H1 (cell line): ENCODE measurements at regions not wholly inside any gene's neighbourhood (a gene's known extent, or its start where the extent isn't known, plus 50 kb on each side); places are given as distances from the start of the nearest gene placed in this dataset.

Source experiments
- BACH1 ChIP-seq: IDR thresholded peaks from 2 replicates; pipeline ENCODE4 v1.6.1; 2012; ENCODE audit warnings: low read length, improper control_type of control experiment
- CTBP2 ChIP-seq: IDR thresholded peaks from 2 replicates; pipeline ENCODE4 v1.7.0; 2011; ENCODE audit warnings: borderline replicate concordance, mild to moderate bottlenecking, moderate library complexity, mixed read lengths, low read length; ENCODE audit not compliant: insufficient read depth, insufficient read length
- POLR2A ChIP-seq, 2 experiments: IDR thresholded peaks; 1 replicate in 1 of 2; 2 replicates in 1 of 2; pipeline ENCODE4 v1.6.1; 2011; ENCODE audit warnings: low read depth in 2 of 2, low read length in 2 of 2, mild to moderate bottlenecking in 2 of 2; ENCODE audit errors: control extremely low read depth in 1 of 2
- RBBP5 ChIP-seq: IDR thresholded peaks from 2 replicates; pipeline ENCODE4 v1.7.1; 2012; ENCODE audit warnings: low read depth, mild to moderate bottlenecking, inconsistent platforms, low read length, moderate library complexity, borderline replicate concordance
- TEAD4 ChIP-seq: IDR thresholded peaks from 2 replicates; pipeline ENCODE4 v1.6.1; 2012; ENCODE audit warnings: low read depth, low read length, inconsistent platforms, mixed read lengths
- TF ChIP-seq, protein P1 (sequence below): IDR thresholded peaks from 2 replicates; pipeline ENCODE4 v1.6.1; 2012; ENCODE audit warnings: inconsistent platforms
- TF ChIP-seq, protein P2 (sequence below): IDR thresholded peaks from 2 replicates; pipeline ENCODE4 v1.6.1; 2012; ENCODE audit warnings: low read length, inconsistent platforms

DNA sequence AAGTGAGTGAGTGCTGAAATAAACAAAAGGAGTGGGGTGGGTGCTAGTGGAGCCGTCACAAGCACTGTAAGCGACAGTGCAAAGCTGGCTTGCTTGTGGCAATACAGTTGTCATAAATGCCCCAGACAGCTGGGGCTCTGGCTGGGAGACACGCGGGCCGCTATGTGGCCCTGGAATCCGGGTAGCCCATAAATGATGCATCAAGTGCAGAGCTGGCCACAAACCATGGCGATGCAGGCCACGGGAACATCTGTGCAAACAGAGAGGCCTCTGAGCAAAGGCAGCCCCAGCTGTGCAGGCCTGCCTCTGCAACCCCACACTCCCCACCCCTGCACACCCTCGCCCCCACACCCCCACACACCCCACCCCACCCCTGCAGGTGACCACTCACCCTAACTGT, 349.2 kb upstream of the ID2 start (continued):
- TF ChIP-seq CTBP2 (no peak), BACH1 (no peak), RBBP5 (no peak), POLR2A (IDR thresholded peaks at IDR 0.05; ENCODE audit: control extremely low read depth in 1 of 2, low read depth in 2 of 2, low read length in 2 of 2) (no peak), TEAD4 (no peak)
- TF ChIP-seq, protein P1, sequence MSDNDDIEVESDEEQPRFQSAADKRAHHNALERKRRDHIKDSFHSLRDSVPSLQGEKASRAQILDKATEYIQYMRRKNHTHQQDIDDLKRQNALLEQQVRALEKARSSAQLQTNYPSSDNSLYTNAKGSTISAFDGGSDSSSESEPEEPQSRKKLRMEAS: no peak
- TF ChIP-seq, protein P2, sequence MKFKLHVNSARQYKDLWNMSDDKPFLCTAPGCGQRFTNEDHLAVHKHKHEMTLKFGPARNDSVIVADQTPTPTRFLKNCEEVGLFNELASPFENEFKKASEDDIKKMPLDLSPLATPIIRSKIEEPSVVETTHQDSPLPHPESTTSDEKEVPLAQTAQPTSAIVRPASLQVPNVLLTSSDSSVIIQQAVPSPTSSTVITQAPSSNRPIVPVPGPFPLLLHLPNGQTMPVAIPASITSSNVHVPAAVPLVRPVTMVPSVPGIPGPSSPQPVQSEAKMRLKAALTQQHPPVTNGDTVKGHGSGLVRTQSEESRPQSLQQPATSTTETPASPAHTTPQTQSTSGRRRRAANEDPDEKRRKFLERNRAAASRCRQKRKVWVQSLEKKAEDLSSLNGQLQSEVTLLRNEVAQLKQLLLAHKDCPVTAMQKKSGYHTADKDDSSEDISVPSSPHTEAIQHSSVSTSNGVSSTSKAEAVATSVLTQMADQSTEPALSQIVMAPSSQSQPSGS: no peak
